ENCODE measurements at regions not wholly inside any gene's neighbourhood (a gene's known extent, or its start where the extent isn't known, plus 50 kb on each side); places are given as distances from the start of the nearest gene placed in this dataset.

DNA sequence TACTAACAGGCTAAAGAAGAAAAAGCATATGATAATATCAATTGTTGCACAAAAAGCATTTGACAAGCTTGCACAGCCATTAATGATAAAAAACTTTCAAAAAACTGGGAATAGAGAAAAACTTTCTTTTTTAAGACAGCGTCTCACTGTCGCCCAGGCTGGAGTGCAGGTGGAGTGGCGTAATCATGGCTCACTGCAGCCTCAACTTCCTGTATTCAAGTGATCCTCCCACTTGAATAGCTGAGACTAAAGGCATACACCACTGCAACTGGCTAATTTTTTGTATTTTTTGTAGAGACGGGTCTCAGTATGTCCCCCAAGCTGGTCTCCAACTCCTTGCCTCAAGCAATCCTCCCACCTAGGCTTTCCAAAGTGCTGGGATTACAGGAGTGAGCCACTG is 382.8 kb downstream of the TSHZ3 start:
- TF ChIP-seq, protein P1, sequence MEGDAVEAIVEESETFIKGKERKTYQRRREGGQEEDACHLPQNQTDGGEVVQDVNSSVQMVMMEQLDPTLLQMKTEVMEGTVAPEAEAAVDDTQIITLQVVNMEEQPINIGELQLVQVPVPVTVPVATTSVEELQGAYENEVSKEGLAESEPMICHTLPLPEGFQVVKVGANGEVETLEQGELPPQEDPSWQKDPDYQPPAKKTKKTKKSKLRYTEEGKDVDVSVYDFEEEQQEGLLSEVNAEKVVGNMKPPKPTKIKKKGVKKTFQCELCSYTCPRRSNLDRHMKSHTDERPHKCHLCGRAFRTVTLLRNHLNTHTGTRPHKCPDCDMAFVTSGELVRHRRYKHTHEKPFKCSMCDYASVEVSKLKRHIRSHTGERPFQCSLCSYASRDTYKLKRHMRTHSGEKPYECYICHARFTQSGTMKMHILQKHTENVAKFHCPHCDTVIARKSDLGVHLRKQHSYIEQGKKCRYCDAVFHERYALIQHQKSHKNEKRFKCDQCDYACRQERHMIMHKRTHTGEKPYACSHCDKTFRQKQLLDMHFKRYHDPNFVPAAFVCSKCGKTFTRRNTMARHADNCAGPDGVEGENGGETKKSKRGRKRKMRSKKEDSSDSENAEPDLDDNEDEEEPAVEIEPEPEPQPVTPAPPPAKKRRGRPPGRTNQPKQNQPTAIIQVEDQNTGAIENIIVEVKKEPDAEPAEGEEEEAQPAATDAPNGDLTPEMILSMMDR (conservative IDR thresholded peaks at IDR 0.05 in 1 of 2, IDR thresholded peaks at IDR 0.05 in 1 of 2; ENCODE audit: extremely low read depth in 1 of 2, insufficient read depth in 1 of 2, low read depth in 1 of 2, low read length in 2 of 2) = no peak
- TF ChIP-seq EZH2 (IDR thresholded peaks at IDR 0.05; ENCODE audit: borderline replicate concordance, low read length) = no peak

Data from mammary epithelial cell (primary cell).